ENCODE measurements at regions not wholly inside any gene's neighbourhood (a gene's known extent, or its start where the extent isn't known, plus 50 kb on each side); places are given as distances from the start of the nearest gene placed in this dataset.

DNA sequence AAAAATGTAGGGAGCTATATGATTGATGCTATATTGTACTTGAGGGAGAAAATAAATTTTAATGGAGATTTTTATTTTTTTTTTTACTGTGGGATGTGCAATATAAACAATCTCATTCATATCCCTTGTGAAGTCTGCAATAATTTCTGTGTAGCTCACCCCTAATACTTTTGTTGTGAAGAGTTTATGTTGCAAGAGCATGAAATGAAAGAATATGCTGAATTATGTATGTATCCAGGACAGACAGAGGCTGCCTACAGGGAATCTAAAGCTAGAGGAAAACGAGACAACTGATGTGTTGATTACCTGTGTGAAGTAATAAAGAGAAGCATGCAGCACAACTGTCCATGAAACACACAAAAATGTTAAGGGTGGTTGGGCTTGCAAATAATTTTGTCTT lies 643.3 kb downstream of the DCDC2C start:
- Histone ChIP-seq H3K4me1 (ENCODE audit: control insufficient read depth, low read length) (no peaks in the 10 kb centered on the region), H3K9me2 (replicated peaks; ENCODE audit: control insufficient read depth, low read length) (no peaks in the 10 kb centered on the region), H3K36me3 (ENCODE audit: control insufficient read depth, low read length) (no peaks in the 10 kb centered on the region), H3K27me3 (ENCODE audit: control insufficient read depth, low read length) (no peaks in the 10 kb centered on the region), H3K4me3 (ENCODE audit: low read length) (no peak overlapping the region), H3K79me2 (ENCODE audit: control insufficient read depth, low read length) (no peaks in the 10 kb centered on the region), H4K20me1 (ENCODE audit: control insufficient read depth, insufficient read depth, low read depth, low read length) (no peaks in the 10 kb centered on the region), H3K4me2 (ENCODE audit: low read length) (no peak overlapping the region), H3K9me3 (ENCODE audit: control insufficient read depth, insufficient read depth, low read length) (no peaks in the 10 kb centered on the region), H3F3A (ENCODE audit: control insufficient read depth, insufficient read depth) (no peaks in the 10 kb centered on the region), H3K27ac (ENCODE audit: low read depth, low read length) (no peak overlapping the region)
- TF ChIP-seq, protein P1, sequence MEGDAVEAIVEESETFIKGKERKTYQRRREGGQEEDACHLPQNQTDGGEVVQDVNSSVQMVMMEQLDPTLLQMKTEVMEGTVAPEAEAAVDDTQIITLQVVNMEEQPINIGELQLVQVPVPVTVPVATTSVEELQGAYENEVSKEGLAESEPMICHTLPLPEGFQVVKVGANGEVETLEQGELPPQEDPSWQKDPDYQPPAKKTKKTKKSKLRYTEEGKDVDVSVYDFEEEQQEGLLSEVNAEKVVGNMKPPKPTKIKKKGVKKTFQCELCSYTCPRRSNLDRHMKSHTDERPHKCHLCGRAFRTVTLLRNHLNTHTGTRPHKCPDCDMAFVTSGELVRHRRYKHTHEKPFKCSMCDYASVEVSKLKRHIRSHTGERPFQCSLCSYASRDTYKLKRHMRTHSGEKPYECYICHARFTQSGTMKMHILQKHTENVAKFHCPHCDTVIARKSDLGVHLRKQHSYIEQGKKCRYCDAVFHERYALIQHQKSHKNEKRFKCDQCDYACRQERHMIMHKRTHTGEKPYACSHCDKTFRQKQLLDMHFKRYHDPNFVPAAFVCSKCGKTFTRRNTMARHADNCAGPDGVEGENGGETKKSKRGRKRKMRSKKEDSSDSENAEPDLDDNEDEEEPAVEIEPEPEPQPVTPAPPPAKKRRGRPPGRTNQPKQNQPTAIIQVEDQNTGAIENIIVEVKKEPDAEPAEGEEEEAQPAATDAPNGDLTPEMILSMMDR (IDR thresholded peaks at IDR 0.05; ENCODE audit: low read depth, low read length, poor library complexity, severe bottlenecking) = no peak
- TF ChIP-seq EZH2phosphoT487 (IDR thresholded peaks at IDR 0.05; ENCODE audit: borderline replicate concordance, low read length) = no peak

DNA sequence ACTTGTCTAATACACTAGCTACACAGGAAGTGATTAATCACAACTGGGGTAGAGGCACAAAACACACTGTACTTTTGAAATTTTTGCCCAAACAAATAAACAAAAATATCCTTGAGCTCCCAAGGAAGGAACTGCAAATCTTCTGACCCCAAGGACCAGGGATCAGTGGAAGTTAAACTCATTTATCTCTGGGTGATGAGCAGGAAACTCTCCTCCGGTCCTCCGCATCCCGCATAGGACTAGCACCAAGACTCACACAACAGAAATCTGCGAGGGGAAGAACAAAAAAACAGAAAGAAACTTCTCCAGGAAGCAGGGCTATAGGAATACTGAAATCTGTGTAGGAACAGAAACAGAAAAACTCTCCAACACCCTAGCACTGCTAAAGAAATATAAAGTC lies 650.3 kb downstream of the DCDC2C start:
- TF ChIP-seq, protein P1 (IDR thresholded peaks at IDR 0.05; ENCODE audit: low read depth, low read length, poor library complexity, severe bottlenecking) = no peak
- TF ChIP-seq EZH2phosphoT487 (IDR thresholded peaks at IDR 0.05; ENCODE audit: borderline replicate concordance, low read length) = no peak

DNA sequence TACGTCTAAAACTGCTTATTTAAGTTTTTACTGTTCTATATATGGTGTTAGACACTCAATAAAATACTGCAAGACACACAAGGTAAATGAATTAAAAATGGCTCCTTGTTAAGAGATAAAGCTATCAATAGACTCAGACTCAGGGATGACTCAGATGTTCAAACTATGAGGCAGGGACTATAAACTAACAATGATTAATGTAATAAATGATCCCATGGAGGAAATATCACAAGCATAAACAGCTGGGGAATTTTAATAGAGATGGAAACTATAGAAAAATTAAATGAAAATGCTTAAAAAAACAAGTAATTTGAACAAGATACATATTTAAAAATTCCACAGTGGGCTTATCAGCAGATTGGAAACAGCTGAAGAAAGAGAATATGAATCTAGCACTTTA lies 650.8 kb downstream of the DCDC2C start:
- no peak overlapping the region for H3K4me2 ChIP-seq (ENCODE audit: low read length)
- H3K9me2 ChIP-seq (replicated peaks; ENCODE audit: control insufficient read depth, low read length) = no peaks in the 10 kb centered on the region
- no peaks in the 10 kb centered on the region for H3K27me3 ChIP-seq (ENCODE audit: control insufficient read depth, low read length)

More for the DNA sequence above, 650.3 kb downstream of the DCDC2C start:
- no peaks in the 10 kb centered on the region for H3K36me3 ChIP-seq (ENCODE audit: control insufficient read depth, low read length)
- H3K9me3 ChIP-seq (ENCODE audit: control insufficient read depth, insufficient read depth, low read length) = no peaks in the 10 kb centered on the region
- no peaks in the 10 kb centered on the region for H3K4me1 ChIP-seq (ENCODE audit: control insufficient read depth, low read length)
- no peaks in the 10 kb centered on the region for H4K20me1 ChIP-seq (ENCODE audit: control insufficient read depth, insufficient read depth, low read depth, low read length)
- no peaks in the 10 kb centered on the region for H3K9me2 ChIP-seq (replicated peaks; ENCODE audit: control insufficient read depth, low read length)
- H3K4me3 ChIP-seq (ENCODE audit: low read length) = no peak overlapping the region
- no peak overlapping the region for H3K4me2 ChIP-seq (ENCODE audit: low read length)
- no peak overlapping the region for H3K27ac ChIP-seq (ENCODE audit: low read depth, low read length)
- no peaks in the 10 kb centered on the region for H3K79me2 ChIP-seq (ENCODE audit: control insufficient read depth, low read length)
- H3F3A ChIP-seq (ENCODE audit: control insufficient read depth, insufficient read depth) = no peaks in the 10 kb centered on the region
- no peaks in the 10 kb centered on the region for H3K27me3 ChIP-seq (ENCODE audit: control insufficient read depth, low read length)

More for the DNA sequence above, 650.8 kb downstream of the DCDC2C start:
- H3K36me3 ChIP-seq (ENCODE audit: control insufficient read depth, low read length) = no peaks in the 10 kb centered on the region
- no peaks in the 10 kb centered on the region for H3F3A ChIP-seq (ENCODE audit: control insufficient read depth, insufficient read depth)
- H4K20me1 ChIP-seq (ENCODE audit: control insufficient read depth, insufficient read depth, low read depth, low read length) = no peaks in the 10 kb centered on the region
- H3K9me3 ChIP-seq (ENCODE audit: control insufficient read depth, insufficient read depth, low read length) = no peaks in the 10 kb centered on the region
- no peaks in the 10 kb centered on the region for H3K4me1 ChIP-seq (ENCODE audit: control insufficient read depth, low read length)
- H3K4me3 ChIP-seq (ENCODE audit: low read length) = no peak overlapping the region
- H3K79me2 ChIP-seq (ENCODE audit: control insufficient read depth, low read length) = no peaks in the 10 kb centered on the region
- TF ChIP-seq, protein P1 (IDR thresholded peaks at IDR 0.05; ENCODE audit: low read depth, low read length, poor library complexity, severe bottlenecking) = no peak
- TF ChIP-seq EZH2phosphoT487 (IDR thresholded peaks at IDR 0.05; ENCODE audit: borderline replicate concordance, low read length) = no peak
- no peak overlapping the region for H3K27ac ChIP-seq (ENCODE audit: low read depth, low read length)
